ENCODE measurements at regions not wholly inside any gene's neighbourhood (a gene's known extent, or its start where the extent isn't known, plus 50 kb on each side); places are given as distances from the start of the nearest gene placed in this dataset.

GRCh38 chr4:127036296-127036695 lies 596.5 kb upstream of the INTU start:
- TF ChIP-seq CTCF (IDR thresholded peaks at IDR 0.05) (no peak), POLR2A (IDR thresholded peaks at IDR 0.05) (no peak), POLR2AphosphoS5 (IDR thresholded peaks at IDR 0.05) (no peak), EP300 (IDR thresholded peaks at IDR 0.05) (no peak)
- no peaks in the 10 kb centered on the region for H3K4me1 ChIP-seq
- no peak overlapping the region for H3K27ac ChIP-seq
- no peaks in the 10 kb centered on the region for H3K9me3 ChIP-seq
- H3K36me3 ChIP-seq: no peaks in the 10 kb centered on the region
- H3K4me3 ChIP-seq: no peak overlapping the region
- no peaks in the 10 kb centered on the region for H3K27me3 ChIP-seq
- ATAC-seq: no peak
- WGBS, 2 donors (ENCODE audit: low coverage in 1 of 2): 50% methylated on average over 2 of the region's 3 CpGs; no CpG with 5 or more reads in 1 of the 2 donors

- H3K4me3 ChIP-seq: no peak overlapping the region
- H3K4me1 ChIP-seq: no peaks in the 10 kb centered on the region
- no peaks in the 10 kb centered on the region for H3K9me3 ChIP-seq
- TF ChIP-seq EP300 (IDR thresholded peaks at IDR 0.05): no peak
- TF ChIP-seq POLR2AphosphoS5 (IDR thresholded peaks at IDR 0.05): no peak
- no peak for TF ChIP-seq CTCF (IDR thresholded peaks at IDR 0.05)
- TF ChIP-seq POLR2A (IDR thresholded peaks at IDR 0.05): no peak
- WGBS, 2 donors (ENCODE audit: low coverage in 1 of 2): 43 to 100% methylated on average over 1 of the region's 1 CpG
- H3K36me3 ChIP-seq: no peaks in the 10 kb centered on the region
- no peak overlapping the region for H3K27ac ChIP-seq
- no peak for ATAC-seq
- no peaks in the 10 kb centered on the region for H3K27me3 ChIP-seq
Measured at GRCh38 chr4:127045861-127046260, 586.9 kb upstream of the INTU start.

GRCh38 chr4:127047930-127048329 lies 584.8 kb upstream of the INTU start:
- 55 to 86% methylated on average over 1 of the region's 1 CpG for WGBS, 2 donors (ENCODE audit: low coverage in 1 of 2)

DNA sequence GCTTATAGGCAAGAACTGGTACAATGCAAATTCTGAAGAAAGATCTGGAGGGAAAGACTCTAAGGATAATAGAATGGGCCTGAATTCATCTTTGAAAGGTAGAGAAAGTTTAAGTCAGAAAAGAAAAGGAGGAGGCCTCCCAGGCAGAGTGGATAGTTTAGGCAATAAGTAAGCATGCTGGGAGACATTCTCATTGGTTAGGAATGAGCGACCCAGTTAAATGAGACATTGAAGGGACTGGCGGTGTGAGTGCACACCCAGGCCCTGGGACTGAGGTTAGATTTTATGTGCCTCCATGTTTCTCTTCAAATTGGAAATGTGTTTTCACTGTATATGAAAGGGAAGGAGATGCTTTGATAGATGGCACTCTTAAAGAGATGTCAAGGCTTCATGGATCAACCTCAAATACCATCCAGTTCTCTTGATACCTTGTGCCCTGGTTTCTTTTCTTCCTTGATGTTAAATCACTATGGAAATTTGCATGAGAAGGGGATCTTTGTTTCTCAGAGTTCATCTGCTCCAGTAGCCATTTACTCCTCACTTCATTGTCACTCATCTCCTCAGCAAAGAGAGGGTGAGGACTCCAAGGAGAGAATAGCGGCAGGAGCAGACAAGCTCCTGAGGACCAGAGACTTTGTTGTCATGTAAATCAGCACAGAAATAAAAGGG lies 584.2 kb upstream of the INTU start:
- H3K4me3 ChIP-seq: no peak overlapping the region
- WGBS, 2 donors (ENCODE audit: low coverage in 1 of 2): 68 to 93% methylated on average over 2 to 3 of the region's 3 CpGs
- ATAC-seq: no peak
- no peaks in the 10 kb centered on the region for H3K36me3 ChIP-seq
- no peak for TF ChIP-seq EP300 (IDR thresholded peaks at IDR 0.05)
- TF ChIP-seq POLR2A (IDR thresholded peaks at IDR 0.05): no peak
- no peak for TF ChIP-seq POLR2AphosphoS5 (IDR thresholded peaks at IDR 0.05)
- TF ChIP-seq CTCF (IDR thresholded peaks at IDR 0.05): no peak
- H3K9me3 ChIP-seq: no peaks in the 10 kb centered on the region
- H3K27me3 ChIP-seq: no peaks in the 10 kb centered on the region
- H3K27ac ChIP-seq: no peak overlapping the region
- H3K4me1 ChIP-seq: no peaks in the 10 kb centered on the region

More at GRCh38 chr4:127047930-127048329, 584.8 kb upstream of the INTU start:
- no peaks in the 10 kb centered on the region for H3K36me3 ChIP-seq
- H3K4me1 ChIP-seq: no peaks in the 10 kb centered on the region
- no peaks in the 10 kb centered on the region for H3K9me3 ChIP-seq
- H3K4me3 ChIP-seq: no peak overlapping the region
- H3K27me3 ChIP-seq: no peaks in the 10 kb centered on the region
- H3K27ac ChIP-seq: no peak overlapping the region
- no peak for TF ChIP-seq POLR2A (IDR thresholded peaks at IDR 0.05)
- no peak for TF ChIP-seq CTCF (IDR thresholded peaks at IDR 0.05)
- no peak for TF ChIP-seq EP300 (IDR thresholded peaks at IDR 0.05)
- TF ChIP-seq POLR2AphosphoS5 (IDR thresholded peaks at IDR 0.05): no peak
- no peak for ATAC-seq

DNA sequence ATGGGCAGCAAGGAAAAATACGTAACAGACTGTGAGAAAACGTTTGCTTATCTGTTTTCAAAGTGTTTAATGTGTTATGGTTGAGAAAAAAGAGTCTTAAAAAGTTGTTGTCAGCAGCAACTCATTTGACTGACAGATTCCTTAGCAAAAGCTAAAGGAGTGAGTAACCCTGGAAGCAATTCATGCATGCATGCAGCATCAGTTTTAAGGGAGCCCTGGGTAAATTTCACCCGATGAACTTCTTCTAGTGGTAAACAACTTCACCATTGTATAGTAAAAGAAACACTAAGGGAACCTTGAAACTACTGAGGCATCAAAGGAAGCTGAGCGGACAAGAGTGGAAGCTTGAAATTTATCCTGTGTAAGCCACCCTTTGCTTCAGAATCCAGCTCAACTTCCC lies 583.2 kb upstream of the INTU start:
- ATAC-seq: no peak
- TF ChIP-seq CTCF (IDR thresholded peaks at IDR 0.05) (no peak), POLR2AphosphoS5 (IDR thresholded peaks at IDR 0.05) (no peak), POLR2A (IDR thresholded peaks at IDR 0.05) (no peak), EP300 (IDR thresholded peaks at IDR 0.05) (no peak)

More for the DNA sequence above, 583.2 kb upstream of the INTU start:
- 79 to 82% methylated on average over 4 of the region's 4 CpGs for WGBS, 2 donors (ENCODE audit: low coverage in 1 of 2)
- Histone ChIP-seq H3K4me3 (no peak overlapping the region), H3K9me3 (no peaks in the 10 kb centered on the region), H3K4me1 (no peaks in the 10 kb centered on the region), H3K36me3 (no peaks in the 10 kb centered on the region), H3K27ac (no peak overlapping the region), H3K27me3 (no peaks in the 10 kb centered on the region)
